ENCODE measurements at regions not wholly inside any gene's neighbourhood (a gene's known extent, or its start where the extent isn't known, plus 50 kb on each side); places are given as distances from the start of the nearest gene placed in this dataset.

GRCh38 chr16:29315916-29316517 lies 90.5 kb downstream of the NPIPB11 start:
- TF ChIP-seq REST (tag by site-specific recombination; IDR thresholded peaks at IDR 0.05) (no peak), ZBTB6 (tag by site-specific recombination; IDR thresholded peaks at IDR 0.05) (no peak), ZBTB7A (tag by site-specific recombination; IDR thresholded peaks at IDR 0.05; ENCODE audit: low read depth) (no peak), ZNF837 (tag by site-specific recombination; IDR thresholded peaks at IDR 0.05) (no peak), ZNF548 (tag by site-specific recombination; IDR thresholded peaks at IDR 0.05) (no peak), ZNF785 (tag by site-specific recombination; IDR thresholded peaks at IDR 0.05) (no peak), SCRT2 (tag by site-specific recombination; IDR thresholded peaks at IDR 0.05) (no peak)
- TF ChIP-seq, protein P1, sequence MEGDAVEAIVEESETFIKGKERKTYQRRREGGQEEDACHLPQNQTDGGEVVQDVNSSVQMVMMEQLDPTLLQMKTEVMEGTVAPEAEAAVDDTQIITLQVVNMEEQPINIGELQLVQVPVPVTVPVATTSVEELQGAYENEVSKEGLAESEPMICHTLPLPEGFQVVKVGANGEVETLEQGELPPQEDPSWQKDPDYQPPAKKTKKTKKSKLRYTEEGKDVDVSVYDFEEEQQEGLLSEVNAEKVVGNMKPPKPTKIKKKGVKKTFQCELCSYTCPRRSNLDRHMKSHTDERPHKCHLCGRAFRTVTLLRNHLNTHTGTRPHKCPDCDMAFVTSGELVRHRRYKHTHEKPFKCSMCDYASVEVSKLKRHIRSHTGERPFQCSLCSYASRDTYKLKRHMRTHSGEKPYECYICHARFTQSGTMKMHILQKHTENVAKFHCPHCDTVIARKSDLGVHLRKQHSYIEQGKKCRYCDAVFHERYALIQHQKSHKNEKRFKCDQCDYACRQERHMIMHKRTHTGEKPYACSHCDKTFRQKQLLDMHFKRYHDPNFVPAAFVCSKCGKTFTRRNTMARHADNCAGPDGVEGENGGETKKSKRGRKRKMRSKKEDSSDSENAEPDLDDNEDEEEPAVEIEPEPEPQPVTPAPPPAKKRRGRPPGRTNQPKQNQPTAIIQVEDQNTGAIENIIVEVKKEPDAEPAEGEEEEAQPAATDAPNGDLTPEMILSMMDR (tag by site-specific recombination; IDR thresholded peaks at IDR 0.05): no peak
